Spleen (tissue), 7 donors: ENCODE measurements at regions not wholly inside any gene's neighbourhood (a gene's known extent, or its start where the extent isn't known, plus 50 kb on each side); places are given as distances from the start of the nearest gene placed in this dataset.

Source experiments
- CTCF ChIP-seq, 11 experiments: fragments of 200-600 bp in 7 of 11; fragments of 450-650 bp in 4 of 11; sonication (generic) in 4 of 11; IDR thresholded peaks in 8 of 11; conservative IDR thresholded peaks in 3 of 11; 1 replicate in 7 of 11; 2 replicates in 4 of 11; pipeline versions ENCODE4 v1.4.0 to v1.8.0; 2016 to 2021; ENCODE audit warnings: antibody characterized with exemption in 11 of 11, inconsistent platforms in 4 of 11, mild to moderate bottlenecking in 1 of 11
- POLR2A ChIP-seq, 3 donors: fragments of 450-650 bp; IDR thresholded peaks; one replicate each; pipeline ENCODE4 v1.5.1; 2017; ENCODE audit warnings: antibody characterized with exemption in 3 of 3, mild to moderate bottlenecking in 1 of 3
- POLR2AphosphoS5 ChIP-seq, 3 donors: sonication (generic); formaldehyde crosslinking; IDR thresholded peaks; one replicate each; pipeline ENCODE4 v1.5.1; 2017; ENCODE audit warnings: antibody characterized with exemption in 3 of 3
- donor health status: DM: no; HTN: no; CAD: no; lungs with moderate emphysema.
- donor health status: DM: no; HTN: no; CAD: no.
- donor health status: DM: no; HTN: no; CAD: no.

- TF ChIP-seq CTCF (IDR thresholded peaks at IDR 0.05 in 8 of 11, conservative IDR thresholded peaks at IDR 0.05 in 3 of 11): no peak
- no peak for TF ChIP-seq POLR2A (IDR thresholded peaks at IDR 0.05)
- no peak for TF ChIP-seq POLR2AphosphoS5 (IDR thresholded peaks at IDR 0.05)
Observed at GRCh38 chr1:217322834-217323233, 308.1 kb downstream of the GPATCH2 start.
